Kidney (tissue), 13 donors: ENCODE measurements at regions not wholly inside any gene's neighbourhood (a gene's known extent, or its start where the extent isn't known, plus 50 kb on each side); places are given as distances from the start of the nearest gene placed in this dataset.

Experiments used
- DNase-seq, 5 donors: peaks; one replicate each; pipeline ENCODE4 v3.0.0-alpha.2; 2013 to 2020
- FAIRE-seq: peaks from 2 replicates; lab custom pipeline; 2012; peaks lifted over from hg19 to GRCh38; lab: Jason Lieb, UNC
- H3K27ac ChIP-seq, 2 donors: one replicate each; pipeline ENCODE4 v1.7.0; 2013; ENCODE audit warnings: low read depth in 2 of 2, low read length in 2 of 2, inconsistent platforms in 1 of 2
- H3K27me3 ChIP-seq: one replicate; pipeline ENCODE4 v1.7.1; 2013; ENCODE audit warnings: low read length, inconsistent platforms; ENCODE audit not compliant: control insufficient read depth, insufficient read depth
- H3K36me3 ChIP-seq, 3 donors: one replicate each; pipeline versions ENCODE4 v1.7.0 to v1.7.1; 2013; ENCODE audit warnings: low read length in 3 of 3, control low read depth in 1 of 3, inconsistent platforms in 1 of 3; ENCODE audit not compliant: insufficient read depth in 3 of 3, control insufficient read depth in 2 of 3
- H3K4me1 ChIP-seq, 3 donors: one replicate each; pipeline versions ENCODE4 v1.7.0 to v1.7.1; 2013; ENCODE audit warnings: low read length in 3 of 3, inconsistent platforms in 1 of 3, low read depth in 1 of 3; ENCODE audit not compliant: control insufficient read depth in 2 of 3, insufficient read depth in 2 of 3
- H3K4me3 ChIP-seq, 3 donors: one replicate each; pipeline versions ENCODE4 v1.7.0 to v1.8.1; 2013; ENCODE audit warnings: low read length in 3 of 3, control low read depth in 1 of 3, inconsistent platforms in 1 of 3
- H3K9ac ChIP-seq, 3 donors: one replicate each; pipeline versions ENCODE4 v1.7.0 to v1.7.1; 2013; ENCODE audit warnings: low read length in 3 of 3, control low read depth in 1 of 3, inconsistent platforms in 1 of 3
- H3K9me3 ChIP-seq, 3 donors: one replicate each; pipeline versions ENCODE4 v1.7.0 to v1.7.1; 2013; ENCODE audit warnings: low read length in 3 of 3, control low read depth in 1 of 3, inconsistent platforms in 1 of 3; ENCODE audit not compliant: control insufficient read depth in 2 of 3, insufficient read depth in 1 of 3
- intact Hi-C: fragments of 100-400 bp; cut with DNase I; formaldehyde crosslinking; loops from one replicate; pipeline ENCODE4 v1.11.1; 2022
- TF ChIP-seq, protein P1 (sequence below): IDR thresholded peaks from 3 replicates; pipeline ENCODE4 v1.5.1; 2012; ENCODE audit warnings: mild to moderate bottlenecking, moderate library complexity, borderline replicate concordance; ENCODE audit not compliant: insufficient read depth; ENCODE audit errors: extremely low read depth
- donor health status: control.
- donor health status: control.
- donor health status: control.
- donor health status: control.
- donor health status: control.
- donor health status: DM: yes; HTN: yes; CAD: no.
- donor health status: Normal renal cell carcinoma (clear cell type).

DNA sequence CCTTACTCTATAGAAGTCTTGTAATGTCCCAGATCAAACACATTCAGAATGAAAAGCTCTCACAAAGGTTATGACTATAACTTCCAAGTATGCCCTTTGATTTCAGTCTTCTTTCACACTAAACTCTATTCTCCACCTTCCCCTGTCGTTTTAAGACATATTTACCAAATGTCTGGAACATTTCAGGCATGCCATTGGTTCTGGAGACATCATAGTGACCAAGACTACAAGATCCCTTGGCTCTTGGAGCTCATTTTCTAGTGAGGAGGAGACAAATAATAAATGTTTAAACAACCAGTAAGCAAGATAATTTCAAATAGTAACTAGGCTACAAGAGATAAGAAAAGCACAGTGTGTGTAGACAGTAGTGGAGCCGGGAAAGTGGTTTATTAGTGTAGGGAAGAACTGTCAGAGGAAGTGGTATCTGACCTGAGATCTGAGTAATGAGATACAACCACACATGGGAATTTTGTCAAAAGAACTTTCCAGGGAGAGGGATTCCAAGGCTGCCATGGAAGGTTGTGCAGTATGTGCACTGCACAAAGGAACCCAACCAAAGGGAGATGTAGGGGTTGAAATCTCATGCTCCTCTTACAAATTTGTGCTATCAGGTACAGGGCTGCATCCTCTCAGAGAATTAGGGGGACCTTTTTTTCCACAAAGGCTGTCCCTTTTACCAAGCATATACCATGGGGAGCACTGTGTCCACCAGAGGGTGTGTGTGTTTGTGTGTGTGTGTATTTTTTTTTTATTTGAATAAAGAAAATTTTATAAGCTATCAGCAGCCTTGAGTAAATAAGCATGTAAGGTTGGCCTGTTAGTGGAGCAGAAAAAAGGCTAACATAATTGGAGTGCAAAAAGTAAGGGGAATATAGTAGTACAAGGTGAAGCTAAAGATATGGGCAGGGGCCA, 1279.1 kb upstream of the WWC1 start:
- FAIRE-seq (no peak), DNase-seq (no peak)
- H3K9me3 ChIP-seq = no peaks in the 10 kb centered on the region
- H3K4me3 ChIP-seq = no peak overlapping the region
- H3K27me3 ChIP-seq = no peaks in the 10 kb centered on the region
- TF ChIP-seq, protein P1, sequence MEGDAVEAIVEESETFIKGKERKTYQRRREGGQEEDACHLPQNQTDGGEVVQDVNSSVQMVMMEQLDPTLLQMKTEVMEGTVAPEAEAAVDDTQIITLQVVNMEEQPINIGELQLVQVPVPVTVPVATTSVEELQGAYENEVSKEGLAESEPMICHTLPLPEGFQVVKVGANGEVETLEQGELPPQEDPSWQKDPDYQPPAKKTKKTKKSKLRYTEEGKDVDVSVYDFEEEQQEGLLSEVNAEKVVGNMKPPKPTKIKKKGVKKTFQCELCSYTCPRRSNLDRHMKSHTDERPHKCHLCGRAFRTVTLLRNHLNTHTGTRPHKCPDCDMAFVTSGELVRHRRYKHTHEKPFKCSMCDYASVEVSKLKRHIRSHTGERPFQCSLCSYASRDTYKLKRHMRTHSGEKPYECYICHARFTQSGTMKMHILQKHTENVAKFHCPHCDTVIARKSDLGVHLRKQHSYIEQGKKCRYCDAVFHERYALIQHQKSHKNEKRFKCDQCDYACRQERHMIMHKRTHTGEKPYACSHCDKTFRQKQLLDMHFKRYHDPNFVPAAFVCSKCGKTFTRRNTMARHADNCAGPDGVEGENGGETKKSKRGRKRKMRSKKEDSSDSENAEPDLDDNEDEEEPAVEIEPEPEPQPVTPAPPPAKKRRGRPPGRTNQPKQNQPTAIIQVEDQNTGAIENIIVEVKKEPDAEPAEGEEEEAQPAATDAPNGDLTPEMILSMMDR = no peak
- intact Hi-C loops = no loop called here
- H3K4me1 ChIP-seq = no peaks in the 10 kb centered on the region
- H3K9ac ChIP-seq = no peak overlapping the region
- no peaks in the 10 kb centered on the region for H3K36me3 ChIP-seq
- H3K27ac ChIP-seq = no peak overlapping the region

DNA sequence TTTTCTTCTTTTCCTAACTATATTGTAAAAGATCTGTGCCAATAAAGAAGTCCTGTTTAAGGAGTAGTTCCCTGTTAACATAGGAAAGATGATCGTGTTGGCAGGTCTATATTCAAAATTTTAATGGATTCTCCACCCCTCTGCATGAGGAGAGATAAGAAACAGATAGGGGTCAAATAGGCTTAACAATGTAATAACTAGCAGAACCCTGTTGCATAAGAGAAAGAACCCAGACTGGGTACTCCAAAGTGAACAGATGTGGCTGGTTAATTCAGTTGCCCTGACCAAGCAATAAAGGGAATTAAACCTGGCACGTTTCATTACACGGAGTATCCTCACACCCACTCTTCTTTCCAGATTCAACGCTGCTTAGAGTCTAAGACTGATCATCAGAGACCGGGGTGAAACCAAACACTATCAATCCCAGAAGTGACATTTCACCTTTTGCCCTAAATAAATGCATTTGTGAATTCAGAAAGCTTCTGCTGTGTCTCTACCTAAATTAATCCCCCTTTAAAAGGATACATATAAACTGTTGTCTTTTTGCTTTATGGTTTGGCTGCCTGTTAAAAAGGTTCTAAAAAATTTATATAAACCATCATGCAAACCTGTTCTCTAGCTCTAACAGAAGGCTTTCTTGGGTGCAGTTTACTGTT, 1276.9 kb upstream of the WWC1 start:
- no peaks in the 10 kb centered on the region for H3K27me3 ChIP-seq
- FAIRE-seq = no peak
- no peaks in the 10 kb centered on the region for H3K9me3 ChIP-seq
- intact Hi-C loops = no loop called here
- no peak overlapping the region for H3K9ac ChIP-seq
- TF ChIP-seq, protein P1 = no peak
- H3K36me3 ChIP-seq = no peaks in the 10 kb centered on the region
- H3K27ac ChIP-seq = no peak overlapping the region
- no peak for DNase-seq
- no peak overlapping the region for H3K4me3 ChIP-seq
- H3K4me1 ChIP-seq = no peaks in the 10 kb centered on the region

DNA sequence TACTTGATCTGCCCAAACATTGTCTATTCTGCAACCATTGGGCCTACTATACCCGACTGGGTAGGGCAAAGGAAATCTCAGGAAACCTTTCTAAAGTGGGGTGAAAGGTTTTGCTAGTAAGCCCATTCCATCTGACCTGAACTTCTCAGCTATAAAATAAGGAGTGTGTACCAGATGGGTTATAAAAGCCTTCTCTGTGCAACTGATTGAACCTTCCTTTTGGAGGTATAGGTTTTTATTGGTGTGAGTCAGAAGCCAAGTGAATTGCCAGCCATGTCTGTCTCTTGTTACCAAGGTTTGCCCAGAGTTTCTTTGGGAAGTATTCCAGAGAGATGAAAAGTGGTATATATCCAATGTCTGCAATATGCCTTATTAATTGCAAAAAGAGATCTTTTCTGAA, 1271.0 kb upstream of the WWC1 start:
- TF ChIP-seq, protein P1 = no peak
- Histone ChIP-seq H3K4me1 (no peaks in the 10 kb centered on the region), H3K9ac (no peak overlapping the region), H3K9me3 (no peaks in the 10 kb centered on the region), H3K4me3 (no peak overlapping the region), H3K36me3 (no peaks in the 10 kb centered on the region), H3K27ac (no peak overlapping the region), H3K27me3 (no peaks in the 10 kb centered on the region)
- intact Hi-C loops = no loop called here
- DNase-seq (no peak), FAIRE-seq (no peak)
